SK-N-SH (cell line): ENCODE measurements at regions not wholly inside any gene's neighbourhood (a gene's known extent, or its start where the extent isn't known, plus 50 kb on each side); places are given as distances from the start of the nearest gene placed in this dataset.

ENCODE experiments used
- CTCF ChIA-PET: fragments of 300-600, 350-600 bp; formaldehyde crosslinking; extraction: SDS; loops from one replicate; lab custom pipeline; 2021; lab: Yijun Ruan, JAX
- POLR2A ChIA-PET: fragments of 350-600 bp; sonication (Branson Sonifier 250); formaldehyde crosslinking; extraction: SDS; loops from one replicate; lab custom pipeline; 2020; ENCODE audit warnings: antibody characterized with exemption, inconsistent platforms; lab: Yijun Ruan, JAX
- DNase-seq: peaks from one replicate; pipeline ENCODE4 v3.0.0; 2012
- H2AFZ ChIP-seq: fragments of 200-600 bp; sonication (generic); 2 replicates; pipeline ENCODE4 v1.8.1; 2016; ENCODE audit warnings: antibody characterized with exemption, mild to moderate bottlenecking, low read depth
- H3F3A ChIP-seq: fragments of 200-600 bp; sonication (generic); replicated peaks from 2 replicates; pipeline ENCODE3; 2016; ENCODE audit warnings: antibody characterized with exemption, mild to moderate bottlenecking; ENCODE audit not compliant: insufficient read depth
- H3K27ac ChIP-seq, 2 experiments: fragments of 200-500 bp in 1 of 2; fragments of 200-600 bp in 1 of 2; sonication (Bioruptor generic) in 1 of 2; sonication (generic), shearing (Covaris generic) in 1 of 2; 2 replicates each; pipeline versions ENCODE4 v1.5.1 to v1.6.1; 2014 to 2016; ENCODE audit warnings: low read depth in 2 of 2, inconsistent platforms in 1 of 2, low read length in 1 of 2, mild to moderate bottlenecking in 1 of 2, mixed read lengths in 1 of 2
- H3K27me3 ChIP-seq: fragments of 200-600 bp; sonication (generic), shearing (Covaris generic); 2 replicates; pipeline ENCODE4 v1.6.1; 2016; ENCODE audit warnings: mixed run types; ENCODE audit not compliant: insufficient read depth
- H3K36me3 ChIP-seq, 2 experiments: fragments of 200-500 bp in 1 of 2; fragments of 200-600 bp in 1 of 2; sonication (Bioruptor generic) in 1 of 2; sonication (generic) in 1 of 2; replicated peaks in 1 of 2; 2 replicates each; pipeline versions ENCODE3 to v1.5.1; 2014 to 2016; ENCODE audit warnings: low read length in 1 of 2, mild to moderate bottlenecking in 1 of 2; ENCODE audit not compliant: insufficient read depth in 2 of 2, control insufficient read depth in 1 of 2
- H3K4me1 ChIP-seq, 2 experiments: fragments of 200-500 bp in 1 of 2; fragments of 200-600 bp in 1 of 2; sonication (Bioruptor generic) in 1 of 2; sonication (generic), shearing (Covaris generic) in 1 of 2; 2 replicates each; pipeline versions ENCODE4 v1.5.1 to v1.6.1; 2014 to 2016; ENCODE audit warnings: low read depth in 1 of 2, low read length in 1 of 2, mixed run types in 1 of 2; ENCODE audit not compliant: insufficient read depth in 2 of 2, control insufficient read depth in 1 of 2
- H3K4me2 ChIP-seq: fragments of 200-600 bp; sonication (generic), shearing (Covaris generic); 2 replicates; pipeline ENCODE4 v1.6.1; 2017; ENCODE audit warnings: mixed run types
- H3K4me3 ChIP-seq, 2 experiments: fragments of 200-500 bp in 1 of 2; fragments of 200-600 bp in 1 of 2; sonication (Bioruptor generic) in 1 of 2; sonication (generic), shearing (Covaris generic) in 1 of 2; 2 replicates each; pipeline versions ENCODE4 v1.5.1 to v1.8.1; 2014 to 2016; ENCODE audit warnings: low read depth in 2 of 2, inconsistent platforms in 1 of 2, low read length in 1 of 2, mild to moderate bottlenecking in 1 of 2, mixed read lengths in 1 of 2, moderate library complexity in 1 of 2
- H3K79me2 ChIP-seq: fragments of 200-600 bp; sonication (generic); 2 replicates; pipeline ENCODE4 v1.8.1; 2017; ENCODE audit warnings: mild to moderate bottlenecking; ENCODE audit not compliant: insufficient read depth
- H3K9ac ChIP-seq: fragments of 200-600 bp; sonication (generic); 2 replicates; pipeline ENCODE4 v1.6.1; 2017; ENCODE audit warnings: mixed run types
- H3K9me2 ChIP-seq: fragments of 200-600 bp; sonication (generic); 2 replicates; pipeline ENCODE4 v1.6.1; 2017; ENCODE audit warnings: mixed run types
- H3K9me3 ChIP-seq: fragments of 200-600 bp; sonication (generic); 2 replicates; pipeline ENCODE4 v1.6.1; 2017; ENCODE audit warnings: mixed run types, mild to moderate bottlenecking, moderate library complexity
- H4K20me1 ChIP-seq: fragments of 200-600 bp; sonication (generic); 2 replicates; pipeline ENCODE4 v1.6.1; 2017; ENCODE audit warnings: mild to moderate bottlenecking, mixed run types; ENCODE audit not compliant: insufficient read depth
- CHD2 ChIP-seq: fragments of 150-350 bp; IDR thresholded peaks from 2 replicates; pipeline ENCODE4 v1.6.1; 2018; ENCODE audit warnings: low read length; ENCODE audit not compliant: partially characterized antibody
- FOSL2 ChIP-seq: IDR thresholded peaks from 2 replicates; pipeline ENCODE4 v1.4.0; 2012; ENCODE audit warnings: low read depth, mild to moderate bottlenecking, moderate library complexity, borderline replicate concordance
- FOXM1 ChIP-seq: IDR thresholded peaks from 2 replicates; pipeline ENCODE4 v1.4.0; 2012; ENCODE audit warnings: low read depth, mild to moderate bottlenecking
- MXI1 ChIP-seq: IDR thresholded peaks from 2 replicates; pipeline ENCODE4 v1.6.1; 2012; ENCODE audit warnings: mild to moderate bottlenecking, low read depth, low read length, improper control_type of control experiment
- NRF1 ChIP-seq: IDR thresholded peaks from 2 replicates; pipeline ENCODE4 v1.6.1; 2012; ENCODE audit warnings: low read depth, mild to moderate bottlenecking, low read length
- RAD21 ChIP-seq: IDR thresholded peaks from 2 replicates; pipeline ENCODE4 v1.6.1; 2012; ENCODE audit warnings: mild to moderate bottlenecking, low read length
- RFX5 ChIP-seq: IDR thresholded peaks from 2 replicates; pipeline ENCODE4 v1.6.1; 2012; ENCODE audit warnings: mild to moderate bottlenecking, improper control_type of control experiment, low read length
- RXRA ChIP-seq: IDR thresholded peaks from 2 replicates; pipeline ENCODE4 v1.4.0; 2012; ENCODE audit warnings: low read depth, mild to moderate bottlenecking, borderline replicate concordance
- SIN3A ChIP-seq: IDR thresholded peaks from 2 replicates; pipeline ENCODE4 v1.6.1; 2012; ENCODE audit warnings: low read depth, mild to moderate bottlenecking, low read length, moderate library complexity, borderline replicate concordance
- TAF1 ChIP-seq: IDR thresholded peaks from 2 replicates; pipeline ENCODE4 v1.6.1; 2012; ENCODE audit warnings: low read depth, mild to moderate bottlenecking, low read length, moderate library complexity, borderline replicate concordance
- TEAD4 ChIP-seq: IDR thresholded peaks from 2 replicates; pipeline ENCODE4 v1.4.0; 2012; ENCODE audit warnings: mild to moderate bottlenecking, borderline replicate concordance; ENCODE audit not compliant: insufficient read depth
- TF ChIP-seq, protein P1 (sequence below): fragments of 200-600 bp; sonication (generic); IDR thresholded peaks from 2 replicates; pipeline ENCODE4 v1.6.1; 2017; ENCODE audit warnings: antibody characterized with exemption, mild to moderate bottlenecking, moderate library complexity
- TF ChIP-seq, protein P2 (sequence below): IDR thresholded peaks from 2 replicates; pipeline ENCODE4 v1.4.0; 2012; ENCODE audit warnings: low read depth, borderline replicate concordance
- TF ChIP-seq, protein P3 (sequence below): IDR thresholded peaks from 2 replicates; pipeline ENCODE4; 2012
- TF ChIP-seq, protein P4 (sequence below): IDR thresholded peaks from 2 replicates; pipeline ENCODE4 v1.4.0; 2012; ENCODE audit warnings: low read depth, borderline replicate concordance
- TF ChIP-seq, protein P5 (sequence below): fragments of 150-350 bp; IDR thresholded peaks from 2 replicates; pipeline ENCODE4 v1.6.1; 2017; ENCODE audit warnings: antibody characterized with exemption, low read length, low read depth, borderline replicate concordance
- TF ChIP-seq, protein P6 (sequence below): IDR thresholded peaks from 2 replicates; pipeline ENCODE4 v1.4.0; 2012; ENCODE audit warnings: low read depth

DNA sequence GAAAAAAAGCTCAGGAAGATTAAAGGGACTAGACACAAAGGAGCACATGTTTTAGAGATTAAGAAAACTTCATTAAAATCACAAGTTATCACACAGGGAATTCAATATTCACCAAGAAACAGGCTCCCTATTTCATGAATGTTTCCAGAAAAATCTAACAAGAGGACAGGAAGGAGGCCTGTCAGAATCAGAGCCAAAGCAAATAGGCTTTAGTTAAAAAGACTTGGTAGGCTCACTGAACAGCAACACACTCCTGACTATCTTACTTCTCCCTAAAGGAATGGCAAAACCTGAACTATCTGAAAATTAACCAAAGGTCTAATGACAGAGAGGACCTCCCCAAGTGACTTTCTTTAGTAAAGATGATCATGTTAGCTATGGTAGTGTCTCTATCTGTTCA, 188.3 kb upstream of the MEOX2 start:
- Histone ChIP-seq H3F3A (no peaks in the 10 kb centered on the region), H2AFZ (no peak overlapping the region), H3K9me3 (no peaks in the 10 kb centered on the region), H3K9ac (no peak overlapping the region), H3K79me2 (no peaks in the 10 kb centered on the region), H3K36me3 (no peaks in the 10 kb centered on the region), H3K4me1 (no peaks in the 10 kb centered on the region), H3K4me3 (no peak overlapping the region), H4K20me1 (no peaks in the 10 kb centered on the region), H3K27me3 (0 out of 2 replicates have a peak, but pooled peaks cover 11% of the 10 kb centered on the region), H3K4me2 (no peak overlapping the region), H3K27ac (no peak overlapping the region), H3K9me2 (no peaks in the 10 kb centered on the region)
- POLR2A ChIA-PET: no interaction called here
- no peak for DNase-seq
- no peak for TF ChIP-seq TAF1
- no peak for TF ChIP-seq RFX5
- TF ChIP-seq NRF1: no peak
- TF ChIP-seq, protein P1, sequence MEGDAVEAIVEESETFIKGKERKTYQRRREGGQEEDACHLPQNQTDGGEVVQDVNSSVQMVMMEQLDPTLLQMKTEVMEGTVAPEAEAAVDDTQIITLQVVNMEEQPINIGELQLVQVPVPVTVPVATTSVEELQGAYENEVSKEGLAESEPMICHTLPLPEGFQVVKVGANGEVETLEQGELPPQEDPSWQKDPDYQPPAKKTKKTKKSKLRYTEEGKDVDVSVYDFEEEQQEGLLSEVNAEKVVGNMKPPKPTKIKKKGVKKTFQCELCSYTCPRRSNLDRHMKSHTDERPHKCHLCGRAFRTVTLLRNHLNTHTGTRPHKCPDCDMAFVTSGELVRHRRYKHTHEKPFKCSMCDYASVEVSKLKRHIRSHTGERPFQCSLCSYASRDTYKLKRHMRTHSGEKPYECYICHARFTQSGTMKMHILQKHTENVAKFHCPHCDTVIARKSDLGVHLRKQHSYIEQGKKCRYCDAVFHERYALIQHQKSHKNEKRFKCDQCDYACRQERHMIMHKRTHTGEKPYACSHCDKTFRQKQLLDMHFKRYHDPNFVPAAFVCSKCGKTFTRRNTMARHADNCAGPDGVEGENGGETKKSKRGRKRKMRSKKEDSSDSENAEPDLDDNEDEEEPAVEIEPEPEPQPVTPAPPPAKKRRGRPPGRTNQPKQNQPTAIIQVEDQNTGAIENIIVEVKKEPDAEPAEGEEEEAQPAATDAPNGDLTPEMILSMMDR: no peak
- TF ChIP-seq, protein P2, sequence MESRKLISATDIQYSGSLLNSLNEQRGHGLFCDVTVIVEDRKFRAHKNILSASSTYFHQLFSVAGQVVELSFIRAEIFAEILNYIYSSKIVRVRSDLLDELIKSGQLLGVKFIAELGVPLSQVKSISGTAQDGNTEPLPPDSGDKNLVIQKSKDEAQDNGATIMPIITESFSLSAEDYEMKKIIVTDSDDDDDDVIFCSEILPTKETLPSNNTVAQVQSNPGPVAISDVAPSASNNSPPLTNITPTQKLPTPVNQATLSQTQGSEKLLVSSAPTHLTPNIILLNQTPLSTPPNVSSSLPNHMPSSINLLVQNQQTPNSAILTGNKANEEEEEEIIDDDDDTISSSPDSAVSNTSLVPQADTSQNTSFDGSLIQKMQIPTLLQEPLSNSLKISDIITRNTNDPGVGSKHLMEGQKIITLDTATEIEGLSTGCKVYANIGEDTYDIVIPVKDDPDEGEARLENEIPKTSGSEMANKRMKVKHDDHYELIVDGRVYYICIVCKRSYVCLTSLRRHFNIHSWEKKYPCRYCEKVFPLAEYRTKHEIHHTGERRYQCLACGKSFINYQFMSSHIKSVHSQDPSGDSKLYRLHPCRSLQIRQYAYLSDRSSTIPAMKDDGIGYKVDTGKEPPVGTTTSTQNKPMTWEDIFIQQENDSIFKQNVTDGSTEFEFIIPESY: no peak
- TF ChIP-seq, protein P3, sequence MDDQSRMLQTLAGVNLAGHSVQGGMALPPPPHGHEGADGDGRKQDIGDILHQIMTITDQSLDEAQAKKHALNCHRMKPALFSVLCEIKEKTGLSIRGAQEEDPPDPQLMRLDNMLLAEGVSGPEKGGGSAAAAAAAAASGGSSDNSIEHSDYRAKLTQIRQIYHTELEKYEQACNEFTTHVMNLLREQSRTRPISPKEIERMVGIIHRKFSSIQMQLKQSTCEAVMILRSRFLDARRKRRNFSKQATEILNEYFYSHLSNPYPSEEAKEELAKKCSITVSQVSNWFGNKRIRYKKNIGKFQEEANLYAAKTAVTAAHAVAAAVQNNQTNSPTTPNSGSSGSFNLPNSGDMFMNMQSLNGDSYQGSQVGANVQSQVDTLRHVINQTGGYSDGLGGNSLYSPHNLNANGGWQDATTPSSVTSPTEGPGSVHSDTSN: no peak
- TF ChIP-seq, protein P4, sequence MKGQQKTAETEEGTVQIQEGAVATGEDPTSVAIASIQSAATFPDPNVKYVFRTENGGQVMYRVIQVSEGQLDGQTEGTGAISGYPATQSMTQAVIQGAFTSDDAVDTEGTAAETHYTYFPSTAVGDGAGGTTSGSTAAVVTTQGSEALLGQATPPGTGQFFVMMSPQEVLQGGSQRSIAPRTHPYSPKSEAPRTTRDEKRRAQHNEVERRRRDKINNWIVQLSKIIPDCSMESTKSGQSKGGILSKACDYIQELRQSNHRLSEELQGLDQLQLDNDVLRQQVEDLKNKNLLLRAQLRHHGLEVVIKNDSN: no peak
- TF ChIP-seq, protein P5, sequence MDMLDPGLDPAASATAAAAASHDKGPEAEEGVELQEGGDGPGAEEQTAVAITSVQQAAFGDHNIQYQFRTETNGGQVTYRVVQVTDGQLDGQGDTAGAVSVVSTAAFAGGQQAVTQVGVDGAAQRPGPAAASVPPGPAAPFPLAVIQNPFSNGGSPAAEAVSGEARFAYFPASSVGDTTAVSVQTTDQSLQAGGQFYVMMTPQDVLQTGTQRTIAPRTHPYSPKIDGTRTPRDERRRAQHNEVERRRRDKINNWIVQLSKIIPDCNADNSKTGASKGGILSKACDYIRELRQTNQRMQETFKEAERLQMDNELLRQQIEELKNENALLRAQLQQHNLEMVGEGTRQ: no peak
- no peak for TF ChIP-seq SIN3A
- TF ChIP-seq, protein P6, sequence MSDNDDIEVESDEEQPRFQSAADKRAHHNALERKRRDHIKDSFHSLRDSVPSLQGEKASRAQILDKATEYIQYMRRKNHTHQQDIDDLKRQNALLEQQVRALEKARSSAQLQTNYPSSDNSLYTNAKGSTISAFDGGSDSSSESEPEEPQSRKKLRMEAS: no peak
- TF ChIP-seq RAD21: no peak
- no peak for TF ChIP-seq TEAD4
- no peak for TF ChIP-seq CHD2
- no peak for TF ChIP-seq MXI1
- TF ChIP-seq RXRA: no peak
- no peak for TF ChIP-seq FOXM1
- no peak for TF ChIP-seq FOSL2
- CTCF ChIA-PET: interaction anchor here (1.6 kb wide), 1 partner anchor 154 kb away, joined by 3 read pairs; no protein-coding TSS in a partner anchor
